ENCODE measurements at regions not wholly inside any gene's neighbourhood (a gene's known extent, or its start where the extent isn't known, plus 50 kb on each side); places are given as distances from the start of the nearest gene placed in this dataset.

GRCh38 chr2:155866477-155866876 lies 466.0 kb downstream of the NR4A2 start:
- no peak overlapping the region for H3K4me2 ChIP-seq
- H3K36me3 ChIP-seq (ENCODE audit: insufficient read depth) = no peaks in the 10 kb centered on the region
- ATAC-seq = peak; percentile 83
- H3K79me2 ChIP-seq (replicated peaks; ENCODE audit: insufficient read depth) = no peaks in the 10 kb centered on the region
- Mint-ChIP-seq H3K9me3 (no peaks in the 10 kb centered on the region), H3K36me3 (ENCODE audit: low read depth) (no peaks in the 10 kb centered on the region), H3K27ac (no peak overlapping the region), H3K4me1 (no peaks in the 10 kb centered on the region), H3K4me3 (no peak overlapping the region), H3K27me3 (ENCODE audit: insufficient read depth, low read depth, poor library complexity) (no peaks in the 10 kb centered on the region)
- no peak for TF ChIP-seq ETS1 (IDR thresholded peaks at IDR 0.05)
- TF ChIP-seq NANOG (IDR thresholded peaks at IDR 0.05; ENCODE audit: borderline replicate concordance) = no peak
- no peak for TF ChIP-seq CREB1 (CRISPR knock-in tag; IDR thresholded peaks at IDR 0.05; ENCODE audit: low read depth)
- no peak for TF ChIP-seq STAT1 (IDR thresholded peaks at IDR 0.05; ENCODE audit: unreplicated experiment)
- TF ChIP-seq ZNF114 (CRISPR knock-in tag; IDR thresholded peaks at IDR 0.05) = no peak
- TF ChIP-seq EZH2 (IDR thresholded peaks at IDR 0.05; ENCODE audit: low read depth, unreplicated experiment) = no peak
- no peak for TF ChIP-seq ZNF462 (CRISPR knock-in tag; IDR thresholded peaks at IDR 0.05)
- TF ChIP-seq EZH2phosphoT487 (IDR thresholded peaks at IDR 0.05; ENCODE audit: unreplicated experiment) = no peak
- no peak for TF ChIP-seq REST (IDR thresholded peaks at IDR 0.05; ENCODE audit: unreplicated experiment)
- TF ChIP-seq, protein P1, sequence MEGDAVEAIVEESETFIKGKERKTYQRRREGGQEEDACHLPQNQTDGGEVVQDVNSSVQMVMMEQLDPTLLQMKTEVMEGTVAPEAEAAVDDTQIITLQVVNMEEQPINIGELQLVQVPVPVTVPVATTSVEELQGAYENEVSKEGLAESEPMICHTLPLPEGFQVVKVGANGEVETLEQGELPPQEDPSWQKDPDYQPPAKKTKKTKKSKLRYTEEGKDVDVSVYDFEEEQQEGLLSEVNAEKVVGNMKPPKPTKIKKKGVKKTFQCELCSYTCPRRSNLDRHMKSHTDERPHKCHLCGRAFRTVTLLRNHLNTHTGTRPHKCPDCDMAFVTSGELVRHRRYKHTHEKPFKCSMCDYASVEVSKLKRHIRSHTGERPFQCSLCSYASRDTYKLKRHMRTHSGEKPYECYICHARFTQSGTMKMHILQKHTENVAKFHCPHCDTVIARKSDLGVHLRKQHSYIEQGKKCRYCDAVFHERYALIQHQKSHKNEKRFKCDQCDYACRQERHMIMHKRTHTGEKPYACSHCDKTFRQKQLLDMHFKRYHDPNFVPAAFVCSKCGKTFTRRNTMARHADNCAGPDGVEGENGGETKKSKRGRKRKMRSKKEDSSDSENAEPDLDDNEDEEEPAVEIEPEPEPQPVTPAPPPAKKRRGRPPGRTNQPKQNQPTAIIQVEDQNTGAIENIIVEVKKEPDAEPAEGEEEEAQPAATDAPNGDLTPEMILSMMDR (conservative IDR thresholded peaks at IDR 0.05; ENCODE audit: low read depth in 2 of 2) = no peak
- no peak for TF ChIP-seq JUNB (IDR thresholded peaks at IDR 0.05; ENCODE audit: unreplicated experiment)
- no peak for TF ChIP-seq POLR2AphosphoS5 (IDR thresholded peaks at IDR 0.05; ENCODE audit: low read depth)
- TF ChIP-seq ZNF331 (CRISPR knock-in tag; IDR thresholded peaks at IDR 0.05; ENCODE audit: low read depth) = no peak
- no peak overlapping the region for H3K27ac ChIP-seq (ENCODE audit: low read depth)
- H4K20me1 ChIP-seq (replicated peaks; ENCODE audit: insufficient read depth) = no peaks in the 10 kb centered on the region
- no peaks in the 10 kb centered on the region for H3K9me2 ChIP-seq (ENCODE audit: insufficient read depth)
- H3K27me3 ChIP-seq (ENCODE audit: insufficient read depth) = no peaks in the 10 kb centered on the region
- no peaks in the 10 kb centered on the region for H3F3A ChIP-seq (replicated peaks; ENCODE audit: low read depth)
- no peak overlapping the region for H2AFZ ChIP-seq
- no peaks in the 10 kb centered on the region for H3K4me1 ChIP-seq (ENCODE audit: insufficient read depth)
- H3K4me3 ChIP-seq = no peak overlapping the region
- peak; percentile 13 for DNase-seq (ENCODE audit: low spot score)

Measured in GM23338 (cell line).